Amygdala (tissue), 56 donors: ENCODE measurements at regions not wholly inside any gene's neighbourhood (a gene's known extent, or its start where the extent isn't known, plus 50 kb on each side); places are given as distances from the start of the nearest gene placed in this dataset.
"Not testable (repeated sequence)": the region's sequence is repeated elsewhere in the genome, so short reads cannot be mapped to it uniquely, and the experiment has no call there.

Experiments
- DNase-seq, 56 donors: peaks; one replicate each; lab custom pipeline; 2025; lab: John Stamatoyannopoulos, UW

GRCh38 chr7:98727146-98727709, 110.1 kb downstream of the NPTX2 start:
- DNase-seq = no peak

- no peak for DNase-seq
These were observed 111.5 kb downstream of the NPTX2 start for GRCh38 chr7:98728555-98728954.

GRCh38 chr7:98729121-98729520, 112.0 kb downstream of the NPTX2 start:
- DNase-seq = peak in 1 of 56 donors; percentile 3

- DNase-seq = no peak
These were observed 113.2 kb downstream of the NPTX2 start for GRCh38 chr7:98730326-98730725.

GRCh38 chr7:98731651-98732050, 114.6 kb downstream of the NPTX2 start:
- no peak for DNase-seq

- DNase-seq = no peak
These were observed 116.0 kb downstream of the NPTX2 start for GRCh38 chr7:98733036-98733435.

- DNase-seq = no peak
These were observed 118.7 kb downstream of the NPTX2 start for GRCh38 chr7:98735801-98736200.

GRCh38 chr7:98736461-98736860, 119.4 kb downstream of the NPTX2 start:
- DNase-seq = not testable (repeated sequence)

GRCh38 chr7:98737176-98737575, 120.1 kb downstream of the NPTX2 start:
- DNase-seq = no peak

- DNase-seq = no peak
These were observed 123.6 kb downstream of the NPTX2 start for GRCh38 chr7:98740643-98741042.

GRCh38 chr7:98745722-98746318, 124.0 kb downstream of the TMEM130 start:
- DNase-seq = peak in 29 of 56 donors; percentile 1 to 73 (median 12)

GRCh38 chr7:98748090-98748489, 121.7 kb downstream of the TMEM130 start:
- DNase-seq = no peak

- no peak for DNase-seq
These were observed 116.6 kb downstream of the TMEM130 start for GRCh38 chr7:98753176-98753575.

- DNase-seq = peak in 38 of 56 donors; percentile 3 to 79 (median 29)
These were observed 115.8 kb downstream of the TMEM130 start for GRCh38 chr7:98753989-98754479.

GRCh38 chr7:98755138-98755898, 114.5 kb downstream of the TMEM130 start:
- peak in 1 of 56 donors; percentile 5 for DNase-seq

- DNase-seq = no peak
These were observed 111.7 kb downstream of the TMEM130 start for GRCh38 chr7:98758157-98758556.

- peak in 4 of 56 donors; percentile 7 to 23 (median 10) for DNase-seq
These were observed 109.6 kb downstream of the TMEM130 start for GRCh38 chr7:98760201-98760651.

GRCh38 chr7:98761225-98761624, 108.6 kb downstream of the TMEM130 start:
- DNase-seq = no peak

- no peak for DNase-seq
These were observed 107.2 kb downstream of the TMEM130 start for GRCh38 chr7:98762620-98763019.

GRCh38 chr7:98763441-98763840, 106.4 kb downstream of the TMEM130 start:
- no peak for DNase-seq

GRCh38 chr7:98764946-98765345, 104.9 kb downstream of the TMEM130 start:
- DNase-seq = no peak
